Upper lobe of left lung (tissue), 6 donors: ENCODE measurements at regions not wholly inside any gene's neighbourhood (a gene's known extent, or its start where the extent isn't known, plus 50 kb on each side); places are given as distances from the start of the nearest gene placed in this dataset.

ENCODE experiments used
- ATAC-seq, 2 donors: fragments of 200-7000 bp; cut with Tn5 transposase; one replicate each; pipeline ENCODE4 v1.9.1; 2022; ENCODE audit warnings: mild to moderate bottlenecking in 2 of 2, moderate library complexity in 2 of 2; ENCODE audit not compliant: low FRiP score in 2 of 2
- DNase-seq, 2 donors: peaks; one replicate each; pipeline ENCODE4 v3.0.0-alpha.2; 2019 to 2020
- H3K27ac ChIP-seq, 4 donors: fragments of 200-600 bp; sonication (generic); one replicate each; pipeline ENCODE4 v1.5.1; 2016 to 2019
- H3K27me3 ChIP-seq, 4 donors: fragments of 200-600 bp; sonication (generic); one replicate each; pipeline ENCODE4 v1.5.1; 2017 to 2019
- H3K36me3 ChIP-seq, 4 donors: fragments of 200-600 bp; sonication (generic); one replicate each; pipeline ENCODE4 v1.5.1; 2016 to 2019
- H3K4me1 ChIP-seq, 4 donors: fragments of 200-600 bp; sonication (generic); one replicate each; pipeline ENCODE4 v1.5.1; 2018 to 2019
- H3K4me3 ChIP-seq, 4 donors: fragments of 200-600 bp; sonication (generic); one replicate each; pipeline ENCODE4 v1.5.1; 2017 to 2019; ENCODE audit warnings: mild to moderate bottlenecking in 2 of 4, moderate library complexity in 1 of 4
- H3K9me3 ChIP-seq, 4 donors: fragments of 200-600 bp; sonication (generic); one replicate each; pipeline ENCODE4 v1.5.1; 2018 to 2019
- EP300 ChIP-seq, 4 donors: sonication (generic); formaldehyde crosslinking; IDR thresholded peaks; one replicate each; pipeline ENCODE4 v1.5.1; 2017; ENCODE audit warnings: antibody characterized with exemption in 4 of 4, control low read depth in 2 of 4
- POLR2A ChIP-seq, 4 donors: fragments of 450-650 bp; IDR thresholded peaks; one replicate each; pipeline ENCODE4 v1.5.1; 2016 to 2017; ENCODE audit warnings: antibody characterized with exemption in 4 of 4, mild to moderate bottlenecking in 2 of 4
- POLR2AphosphoS5 ChIP-seq, 2 donors: sonication (generic); formaldehyde crosslinking; IDR thresholded peaks; one replicate each; pipeline ENCODE4 v1.5.1; 2017; ENCODE audit warnings: antibody characterized with exemption in 2 of 2
- WGBS, 2 donors: methylation state at CpG; one replicate each; pipeline ENCODE4 v1.1.5; 2017 to 2018; 5-methylcytosine and 5-hydroxymethylcytosine counted together
- TF ChIP-seq, protein P1 (sequence below), 6 experiments: fragments of 450-650 bp in 4 of 6; fragments of 200-600 bp in 2 of 6; sonication (generic) in 2 of 6; IDR thresholded peaks; one replicate each; pipeline ENCODE4 v1.5.1; 2016 to 2019; ENCODE audit warnings: antibody characterized with exemption in 6 of 6
- donor health status: DM: no; HTN: no; CAD: no; lungs with moderate emphysema.
- donor health status: DM: no; HTN: yes; CAD: no; lungs with severe emphysema.

DNA sequence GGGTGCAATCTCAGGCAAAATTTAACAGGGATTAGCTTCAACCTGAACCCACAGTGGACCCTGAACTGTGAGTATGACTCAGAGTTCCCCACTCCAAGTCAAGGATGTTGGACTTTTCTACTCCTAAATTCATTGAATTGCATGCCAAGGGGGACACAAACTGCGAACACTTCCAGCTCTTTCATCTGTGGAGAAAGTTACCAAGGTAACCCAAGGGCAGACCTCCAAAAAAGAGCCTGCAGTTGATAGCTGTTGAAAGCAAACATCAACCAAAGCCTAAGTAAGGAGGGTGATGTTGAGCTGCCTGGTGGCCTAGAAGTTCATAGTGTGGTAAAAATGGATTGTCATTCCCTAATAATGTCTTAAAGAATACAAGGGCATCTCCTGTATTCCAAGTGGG, 1242.9 kb downstream of the C4orf33 start:
- Histone ChIP-seq H3K4me3 (no peak overlapping the region), H3K27me3 (no peaks in the 10 kb centered on the region), H3K4me1 (no peaks in the 10 kb centered on the region), H3K9me3 (no peaks in the 10 kb centered on the region), H3K36me3 (no peaks in the 10 kb centered on the region), H3K27ac (no peak overlapping the region)
- DNase-seq (no peak), ATAC-seq (no peak)
- 71 to 82% methylated on average over 1 of the region's 1 CpG for WGBS, 2 donors
- TF ChIP-seq, protein P1, sequence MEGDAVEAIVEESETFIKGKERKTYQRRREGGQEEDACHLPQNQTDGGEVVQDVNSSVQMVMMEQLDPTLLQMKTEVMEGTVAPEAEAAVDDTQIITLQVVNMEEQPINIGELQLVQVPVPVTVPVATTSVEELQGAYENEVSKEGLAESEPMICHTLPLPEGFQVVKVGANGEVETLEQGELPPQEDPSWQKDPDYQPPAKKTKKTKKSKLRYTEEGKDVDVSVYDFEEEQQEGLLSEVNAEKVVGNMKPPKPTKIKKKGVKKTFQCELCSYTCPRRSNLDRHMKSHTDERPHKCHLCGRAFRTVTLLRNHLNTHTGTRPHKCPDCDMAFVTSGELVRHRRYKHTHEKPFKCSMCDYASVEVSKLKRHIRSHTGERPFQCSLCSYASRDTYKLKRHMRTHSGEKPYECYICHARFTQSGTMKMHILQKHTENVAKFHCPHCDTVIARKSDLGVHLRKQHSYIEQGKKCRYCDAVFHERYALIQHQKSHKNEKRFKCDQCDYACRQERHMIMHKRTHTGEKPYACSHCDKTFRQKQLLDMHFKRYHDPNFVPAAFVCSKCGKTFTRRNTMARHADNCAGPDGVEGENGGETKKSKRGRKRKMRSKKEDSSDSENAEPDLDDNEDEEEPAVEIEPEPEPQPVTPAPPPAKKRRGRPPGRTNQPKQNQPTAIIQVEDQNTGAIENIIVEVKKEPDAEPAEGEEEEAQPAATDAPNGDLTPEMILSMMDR (IDR thresholded peaks at IDR 0.05), result no peak
- no peak for TF ChIP-seq POLR2A (IDR thresholded peaks at IDR 0.05)
- no peak for TF ChIP-seq POLR2AphosphoS5 (IDR thresholded peaks at IDR 0.05)
- no peak for TF ChIP-seq EP300 (IDR thresholded peaks at IDR 0.05)

DNA sequence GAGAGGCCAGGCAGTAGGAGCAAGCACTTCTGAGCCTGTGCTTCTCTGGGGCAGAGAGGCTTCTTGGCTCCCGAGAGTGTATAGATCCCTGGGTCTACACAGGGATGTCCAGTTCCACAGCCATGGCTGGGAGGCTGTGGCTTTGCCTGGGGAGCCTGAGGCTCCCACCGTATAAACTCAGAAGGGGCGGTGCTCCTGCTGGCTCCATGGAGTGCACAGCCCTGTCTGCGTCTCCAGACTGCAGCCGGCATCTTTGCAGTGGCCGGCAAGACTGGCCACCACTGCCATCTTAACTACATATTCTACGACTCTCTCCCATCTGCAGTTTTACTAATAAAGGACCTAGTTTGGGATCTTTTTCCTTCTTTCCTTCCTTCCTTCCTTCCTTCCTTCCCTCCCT, 1253.8 kb downstream of the C4orf33 start:
- Histone ChIP-seq H3K36me3 (no peaks in the 10 kb centered on the region), H3K9me3 (no peaks in the 10 kb centered on the region), H3K27ac (no peak overlapping the region), H3K4me3 (no peak overlapping the region), H3K27me3 (no peaks in the 10 kb centered on the region), H3K4me1 (no peaks in the 10 kb centered on the region)
- TF ChIP-seq POLR2AphosphoS5 (IDR thresholded peaks at IDR 0.05) (no peak), EP300 (IDR thresholded peaks at IDR 0.05) (no peak), POLR2A (IDR thresholded peaks at IDR 0.05) (no peak)
- TF ChIP-seq, protein P1 (IDR thresholded peaks at IDR 0.05), result no peak
- DNase-seq (peak in 1 of 2 donors; percentile 9), ATAC-seq (peak in 1 of 2 donors; percentile 55)
- WGBS, 2 donors, result 93 to 96% methylated on average over 5 to 7 of the region's 7 CpGs

DNA sequence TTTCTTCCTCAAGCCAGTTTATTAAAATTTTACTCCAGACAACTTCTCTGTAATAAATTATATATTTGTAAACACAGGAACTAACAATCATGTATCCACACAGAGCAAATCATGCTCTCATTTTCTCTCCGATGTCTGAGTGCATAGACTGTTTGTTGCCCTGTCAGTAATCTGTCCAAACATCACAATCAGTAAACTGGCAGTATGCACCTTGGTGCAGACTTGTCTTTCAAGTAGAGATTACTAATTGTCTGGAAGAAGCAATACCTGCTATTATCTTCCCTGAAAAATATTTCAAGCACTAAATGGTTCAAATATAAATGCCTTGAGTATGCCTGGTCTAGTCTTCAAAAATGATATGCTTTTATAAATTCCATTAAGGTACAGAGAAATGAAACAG, 1260.9 kb downstream of the C4orf33 start:
- DNase-seq (no peak), ATAC-seq (no peak)
- H3K9me3 ChIP-seq, result no peaks in the 10 kb centered on the region
- TF ChIP-seq EP300 (IDR thresholded peaks at IDR 0.05) (no peak), POLR2A (IDR thresholded peaks at IDR 0.05) (no peak), POLR2AphosphoS5 (IDR thresholded peaks at IDR 0.05) (no peak)
- TF ChIP-seq, protein P1 (IDR thresholded peaks at IDR 0.05), result no peak
- H3K36me3 ChIP-seq, result no peaks in the 10 kb centered on the region
- H3K27me3 ChIP-seq, result no peaks in the 10 kb centered on the region
- no peak overlapping the region for H3K4me3 ChIP-seq
- H3K4me1 ChIP-seq, result no peaks in the 10 kb centered on the region
- 33 to 47% methylated on average over 1 of the region's 1 CpG for WGBS, 2 donors
- no peak overlapping the region for H3K27ac ChIP-seq

DNA sequence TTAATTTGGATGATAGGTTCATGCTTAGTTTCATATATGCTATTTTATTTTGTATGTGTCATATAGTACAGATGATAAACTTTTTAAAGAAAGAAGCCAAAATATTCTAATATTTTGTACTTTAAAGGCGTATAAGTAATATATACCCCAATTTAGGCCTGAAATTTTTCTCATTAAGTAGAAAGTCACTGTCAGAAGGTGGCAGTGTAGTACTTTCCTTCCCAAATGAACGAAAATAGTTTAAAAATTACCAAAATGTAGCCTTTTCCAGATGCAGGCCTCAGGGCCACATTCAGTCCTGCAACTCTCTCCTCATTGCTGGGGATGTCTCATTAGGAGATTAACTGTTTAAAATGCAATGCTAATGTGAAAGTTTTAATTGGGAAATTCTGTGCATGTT, 1263.6 kb downstream of the C4orf33 start:
- DNase-seq (no peak), ATAC-seq (no peak)
- no peak for TF ChIP-seq POLR2A (IDR thresholded peaks at IDR 0.05)
- TF ChIP-seq, protein P1 (IDR thresholded peaks at IDR 0.05), result no peak
- no peak for TF ChIP-seq POLR2AphosphoS5 (IDR thresholded peaks at IDR 0.05)
- no peak for TF ChIP-seq EP300 (IDR thresholded peaks at IDR 0.05)
- no peaks in the 10 kb centered on the region for H3K36me3 ChIP-seq
- whole genome bisulfite sequencing, 2 donors, result 43 to 47% methylated on average over 2 of the region's 2 CpGs
- H3K27ac ChIP-seq, result no peak overlapping the region
- H3K27me3 ChIP-seq, result no peaks in the 10 kb centered on the region
- H3K4me1 ChIP-seq, result no peaks in the 10 kb centered on the region
- H3K4me3 ChIP-seq, result no peak overlapping the region
- no peaks in the 10 kb centered on the region for H3K9me3 ChIP-seq

DNA sequence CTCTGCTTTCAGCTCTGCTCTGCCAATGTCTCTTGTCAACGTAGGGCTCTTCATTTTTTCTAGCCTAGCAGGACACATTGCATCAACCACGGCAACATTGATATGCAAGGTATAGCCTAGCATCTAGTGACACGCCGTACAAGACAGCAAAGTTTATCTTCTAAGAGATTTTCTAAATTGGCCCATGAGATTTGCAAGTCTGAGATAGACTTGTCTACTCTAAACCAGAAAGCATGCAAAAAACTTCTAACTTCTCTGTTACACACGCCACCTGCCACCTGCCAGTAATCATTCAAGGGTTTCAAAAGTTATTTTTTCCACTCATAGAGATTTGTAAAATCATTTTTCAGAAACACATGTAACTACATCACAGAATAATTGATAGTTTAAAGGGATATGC, 1265.7 kb downstream of the C4orf33 start:
- TF ChIP-seq POLR2A (IDR thresholded peaks at IDR 0.05), result no peak
- no peak for TF ChIP-seq EP300 (IDR thresholded peaks at IDR 0.05)
- no peak for TF ChIP-seq POLR2AphosphoS5 (IDR thresholded peaks at IDR 0.05)
- TF ChIP-seq, protein P1 (IDR thresholded peaks at IDR 0.05), result no peak
- H3K4me1 ChIP-seq, result no peaks in the 10 kb centered on the region
- no peak overlapping the region for H3K27ac ChIP-seq
- 80 to 91% methylated on average over 5 of the region's 5 CpGs for WGBS, 2 donors
- ATAC-seq (no peak), DNase-seq (no peak)
- no peak overlapping the region for H3K4me3 ChIP-seq
- H3K27me3 ChIP-seq, result no peaks in the 10 kb centered on the region
- no peaks in the 10 kb centered on the region for H3K36me3 ChIP-seq
- no peaks in the 10 kb centered on the region for H3K9me3 ChIP-seq
